GM19324 (cell line): ENCODE measurements at regions not wholly inside any gene's neighbourhood (a gene's known extent, or its start where the extent isn't known, plus 50 kb on each side); places are given as distances from the start of the nearest gene placed in this dataset.

Source experiments
- ATAC-seq: cut with Tn5 transposase; IDR thresholded peaks from one replicate; pipeline ENCODE4 v1.9.1; 2021; ENCODE audit warnings: mild to moderate bottlenecking, moderate library complexity; ENCODE audit not compliant: unreplicated experiment, low FRiP score

DNA sequence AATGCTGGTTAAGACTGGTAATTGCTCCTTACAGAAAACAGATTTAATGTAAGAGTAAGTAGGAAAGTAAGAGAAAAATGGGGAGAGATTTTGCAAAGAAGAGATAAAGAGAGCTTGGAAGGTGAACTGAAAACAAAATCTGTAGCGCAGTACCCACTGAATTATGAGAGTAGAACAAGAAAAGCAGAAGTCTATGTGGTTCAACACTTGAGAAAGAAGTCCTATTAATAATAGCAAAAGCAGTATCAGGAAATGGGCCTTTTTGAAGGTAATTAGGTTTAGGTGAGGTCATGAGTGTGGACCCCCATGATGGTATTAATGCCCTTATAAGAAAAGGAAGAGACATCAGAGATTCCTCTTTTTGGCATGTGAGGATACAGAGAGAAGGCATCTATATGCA is 460.6 kb downstream of the CETN3 start:
- ATAC-seq: no peak

DNA sequence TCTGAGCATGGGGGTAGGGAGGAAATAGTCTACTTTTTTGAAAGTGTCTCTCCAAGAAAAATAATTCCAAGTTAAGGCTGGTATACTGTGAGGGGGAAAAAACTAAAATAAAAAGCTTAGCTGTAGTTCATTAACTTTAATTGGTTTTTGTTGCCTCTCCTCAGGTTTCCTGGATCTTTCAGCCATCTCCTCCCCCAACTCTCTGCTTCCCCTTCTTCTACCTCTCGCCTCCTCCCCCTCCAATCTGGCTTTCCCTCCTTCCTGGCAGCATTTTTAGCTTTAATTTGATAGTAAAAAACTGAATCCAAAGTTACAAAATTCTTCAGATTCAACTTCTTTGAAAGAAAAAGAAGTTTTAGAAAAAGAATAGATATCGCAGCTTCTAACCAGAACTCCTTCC is 462.6 kb downstream of the CETN3 start:
- no peak for ATAC-seq

DNA sequence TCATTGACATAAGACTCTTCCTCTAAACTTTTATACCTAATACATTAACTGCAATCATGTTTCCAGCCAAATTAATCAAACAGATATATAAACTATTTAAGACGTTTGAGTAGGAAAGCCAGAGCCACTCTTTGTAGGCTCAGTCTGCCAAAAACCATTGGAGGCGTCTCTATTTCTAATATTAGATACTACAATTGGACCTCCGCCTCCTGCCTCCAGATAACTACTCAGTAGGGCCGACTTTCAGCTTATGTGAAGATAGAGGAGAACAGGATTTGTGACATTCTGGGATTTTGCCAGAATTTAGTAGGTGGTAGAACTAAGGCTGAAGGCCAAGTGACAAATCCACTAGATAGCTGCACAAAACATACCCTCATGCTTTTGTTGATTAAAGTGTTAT is 463.0 kb downstream of the CETN3 start:
- no peak for ATAC-seq

DNA sequence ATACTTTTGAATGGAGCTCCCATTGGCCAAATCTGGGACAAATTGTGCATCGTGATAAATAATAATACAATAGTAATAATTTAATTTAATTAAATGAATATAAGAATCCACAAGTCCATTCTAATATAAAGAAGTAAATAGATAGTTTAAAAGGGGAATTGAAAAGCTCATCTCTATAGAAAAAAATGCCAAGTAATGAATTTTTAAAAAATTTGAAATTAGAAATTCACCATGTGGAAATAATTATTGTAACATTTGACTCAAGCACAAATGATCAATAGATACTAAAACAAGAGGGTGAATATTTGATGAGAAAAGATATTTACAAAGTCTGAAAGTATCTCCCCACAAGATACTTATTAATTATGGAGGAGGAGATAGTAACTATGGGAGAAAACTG is 467.4 kb downstream of the CETN3 start:
- ATAC-seq: no peak

DNA sequence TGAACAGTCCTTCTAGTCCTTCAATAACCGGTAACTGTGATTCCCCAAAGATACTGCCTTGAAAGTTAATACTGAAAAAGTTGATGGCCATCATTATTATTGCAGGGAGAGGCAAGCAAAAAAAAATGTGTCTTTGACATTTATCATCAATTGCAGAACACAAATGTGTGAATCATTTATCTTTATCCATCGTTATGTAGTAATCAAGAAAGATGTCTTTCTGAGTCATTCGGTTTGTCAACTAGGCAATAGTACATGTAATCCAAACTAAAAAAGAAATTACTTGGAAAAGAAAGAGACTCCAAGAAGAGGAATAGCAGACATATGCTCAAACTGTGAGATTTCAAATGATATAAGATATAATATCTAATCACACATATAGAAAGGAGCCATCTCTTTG is 473.0 kb downstream of the CETN3 start:
- no peak for ATAC-seq

DNA sequence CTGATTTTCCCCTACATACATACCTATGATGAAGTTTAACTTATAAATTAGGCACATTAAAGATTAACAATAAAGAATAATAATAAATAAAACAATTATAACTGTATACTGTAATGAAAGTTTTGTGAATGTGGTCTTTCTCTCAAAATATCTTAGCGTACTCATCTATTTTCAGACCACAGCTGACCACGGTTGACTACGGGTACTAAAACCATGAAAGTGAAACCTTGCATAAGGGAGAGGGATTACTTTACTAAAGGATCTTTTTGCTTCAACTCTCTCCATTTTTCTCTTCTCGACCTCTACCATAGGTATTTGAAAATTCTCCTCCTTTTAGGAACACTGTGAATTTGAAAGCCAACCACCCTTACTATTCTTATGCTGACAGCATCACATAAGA is 475.5 kb downstream of the CETN3 start:
- ATAC-seq: no peak

DNA sequence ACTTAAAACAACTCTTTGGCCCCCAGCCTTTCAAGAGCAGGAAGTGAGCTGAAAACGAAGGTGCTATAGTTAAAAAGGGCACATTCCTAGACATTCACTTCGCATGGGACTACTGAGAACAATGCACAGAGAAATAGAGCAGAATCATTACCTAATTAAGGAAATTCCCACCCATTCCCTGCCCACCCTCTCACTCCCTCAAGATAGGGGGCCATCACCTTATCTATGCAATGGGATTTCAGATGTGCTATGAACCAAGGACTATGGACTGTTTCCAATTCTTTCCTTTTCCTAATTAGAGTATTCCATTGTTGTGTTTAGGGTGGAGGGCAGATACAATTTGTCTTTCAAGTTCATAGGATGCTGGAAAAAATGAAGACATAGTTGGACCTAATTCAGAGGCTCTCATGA is 476.8 kb downstream of the CETN3 start:
- ATAC-seq: no peak

DNA sequence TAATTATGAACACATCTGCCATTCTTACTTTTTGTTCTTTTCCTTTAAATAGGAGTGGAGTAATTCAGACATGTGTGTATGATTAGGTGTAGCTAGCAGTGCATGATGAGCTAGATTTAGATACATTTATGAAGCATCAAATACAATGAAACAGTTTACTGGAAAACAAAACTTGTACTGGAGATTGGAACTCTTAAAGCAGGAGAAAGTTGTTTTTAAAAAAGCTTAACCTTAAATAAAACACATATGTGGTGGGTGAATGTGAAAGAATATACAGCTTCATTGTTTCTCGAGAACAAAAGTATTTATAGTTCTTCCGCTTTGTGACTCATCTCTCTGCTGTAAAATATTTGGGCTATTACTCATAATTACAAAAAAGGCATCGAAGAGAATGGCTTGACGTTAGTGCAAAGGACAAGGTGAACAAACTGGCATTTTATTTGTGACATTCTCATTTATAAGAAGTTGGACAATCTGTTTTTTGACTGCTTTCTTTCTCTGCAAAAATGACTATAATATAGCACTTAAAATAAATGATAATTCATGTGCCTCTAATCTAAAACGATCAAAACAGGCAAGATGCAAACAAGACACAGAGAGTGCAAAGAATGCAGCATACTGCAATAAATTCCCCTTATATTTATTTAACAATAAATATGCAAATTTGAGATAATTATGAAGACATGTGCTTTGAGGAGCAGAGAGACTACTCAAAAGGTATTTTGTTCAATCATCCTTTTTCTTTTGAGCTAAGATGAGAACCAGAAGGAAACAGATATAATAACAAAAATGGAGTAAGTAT is 478.8 kb downstream of the CETN3 start:
- ATAC-seq: no peak

DNA sequence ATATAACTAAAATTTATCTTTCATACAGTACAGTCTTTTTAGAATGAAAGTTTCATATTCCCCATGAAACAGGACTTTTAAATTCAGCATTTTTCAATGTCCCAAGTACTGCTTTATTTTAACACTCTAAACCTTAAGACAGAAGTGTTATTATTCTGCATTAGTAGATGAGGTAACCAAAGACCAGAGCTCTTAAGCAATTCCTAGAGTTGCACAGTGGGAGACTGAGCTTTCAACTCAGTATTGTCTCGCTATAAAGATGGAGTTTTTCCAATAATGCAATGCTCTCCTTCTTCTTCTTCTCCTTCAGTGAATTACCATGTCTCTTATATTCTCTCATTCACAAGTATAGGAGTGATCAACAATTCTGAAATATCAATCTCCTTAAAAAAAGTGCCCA is 479.7 kb downstream of the CETN3 start:
- ATAC-seq: no peak

DNA sequence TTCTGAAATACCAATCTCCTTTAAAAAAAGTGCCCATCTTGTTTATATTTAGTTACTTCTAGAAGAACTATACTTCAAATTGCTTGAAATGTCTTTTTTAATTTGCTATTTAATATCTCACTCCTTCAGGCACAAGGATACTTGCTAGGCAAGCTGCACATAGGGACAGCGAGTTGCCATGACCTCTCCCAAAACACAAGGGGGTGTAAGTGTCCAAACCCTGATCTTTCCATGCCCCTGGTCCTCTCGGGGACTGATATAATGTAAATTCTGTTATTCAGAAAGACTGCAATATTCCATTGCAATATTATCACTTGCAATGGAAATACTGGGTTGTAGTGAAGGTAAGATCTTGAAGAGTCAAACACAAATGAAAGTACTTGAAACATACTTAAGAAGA is 480.4 kb downstream of the CETN3 start:
- ATAC-seq: no peak

DNA sequence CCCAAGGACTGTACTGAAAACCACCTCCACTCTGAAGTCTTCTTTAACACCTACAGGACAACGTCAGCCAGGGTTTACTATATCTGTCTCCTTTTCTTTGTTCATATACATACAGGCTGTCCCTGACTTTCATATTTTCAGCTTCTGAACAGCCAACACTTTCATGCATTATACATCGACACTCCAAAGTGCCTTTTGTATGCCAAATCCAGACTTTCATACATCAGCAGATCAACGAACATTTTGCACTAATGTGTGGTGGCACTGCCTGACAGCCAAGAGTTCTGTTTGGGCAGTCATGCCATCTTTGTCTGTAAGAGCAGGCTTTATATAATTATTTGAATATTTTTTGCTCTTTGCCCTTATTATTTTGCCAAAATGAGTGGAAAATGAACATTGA is 487.4 kb downstream of the CETN3 start:
- ATAC-seq: no peak

DNA sequence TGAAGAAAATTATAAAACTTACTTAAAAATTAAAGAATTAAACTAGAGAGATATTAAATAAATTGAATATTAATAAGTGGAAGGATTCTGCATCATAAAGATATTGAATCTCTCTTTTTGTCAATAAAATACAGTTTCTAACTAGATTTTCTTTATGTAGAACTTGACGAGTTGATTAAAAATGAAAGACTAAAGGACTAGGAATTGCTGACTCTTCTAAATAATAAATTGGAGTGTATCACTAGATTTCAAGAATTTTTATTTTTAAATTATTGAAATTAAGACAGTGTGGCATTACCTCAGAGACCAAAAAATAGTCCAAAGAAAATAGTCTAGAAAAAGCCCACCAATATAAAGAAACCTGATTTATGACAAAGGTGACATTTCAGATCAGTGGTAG is 492.4 kb downstream of the CETN3 start:
- no peak for ATAC-seq

DNA sequence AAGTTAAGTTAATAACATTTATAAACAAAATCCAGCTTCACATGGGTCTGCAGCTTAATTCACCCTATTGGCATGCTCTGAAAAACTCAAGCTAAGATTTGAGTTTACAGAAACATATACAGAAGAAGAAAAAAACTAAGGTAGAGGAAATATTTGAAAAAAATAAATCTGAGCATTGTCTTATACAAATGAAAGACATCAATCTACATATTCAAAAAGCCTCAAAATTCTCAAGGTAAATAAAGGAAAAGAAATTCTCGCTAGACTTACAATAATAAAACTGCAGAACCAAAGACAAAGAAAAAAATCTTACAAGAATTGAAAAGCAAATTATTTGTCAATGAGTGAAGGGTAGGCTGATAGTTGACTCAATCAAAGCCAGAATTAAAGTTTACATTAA is 493.4 kb downstream of the CETN3 start:
- no peak for ATAC-seq

DNA sequence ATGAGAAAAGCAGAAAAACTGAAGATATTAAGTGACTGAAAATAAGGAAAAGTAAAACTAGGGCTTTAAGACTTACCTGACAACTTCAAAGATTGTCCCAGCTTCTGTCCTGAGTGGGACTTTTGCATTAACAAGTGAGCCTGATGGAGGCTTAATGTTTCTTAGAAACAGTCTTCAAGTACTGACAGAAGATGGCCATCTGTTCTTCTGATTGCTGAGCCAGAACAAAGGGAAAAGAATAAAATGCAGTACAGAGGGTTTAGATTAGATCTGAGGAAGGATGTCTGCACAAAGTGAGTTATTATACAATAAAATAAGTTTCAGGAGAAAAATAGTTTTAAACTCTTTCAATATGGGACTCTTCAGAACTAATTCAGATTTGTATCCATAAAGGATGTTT is 500.7 kb downstream of the CETN3 start:
- no peak for ATAC-seq

DNA sequence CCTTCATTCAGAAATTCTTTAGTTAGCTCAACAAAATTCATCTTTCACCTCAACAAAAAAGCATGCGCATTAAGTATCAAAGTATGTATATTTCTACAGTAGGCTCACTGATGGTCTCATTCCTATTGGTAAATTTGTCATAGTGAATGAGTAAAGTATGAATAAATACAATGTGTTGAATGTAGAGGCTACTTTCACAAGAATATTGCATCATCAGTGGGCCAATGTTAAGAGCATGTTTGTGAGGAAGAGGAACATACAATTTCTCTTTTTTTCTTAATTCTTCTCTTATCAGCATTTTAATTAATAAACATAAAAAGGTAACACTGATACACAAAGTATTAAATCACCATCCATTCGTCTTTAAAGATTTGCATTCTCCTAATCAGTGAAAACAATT is 505.1 kb downstream of the CETN3 start:
- no peak for ATAC-seq

DNA sequence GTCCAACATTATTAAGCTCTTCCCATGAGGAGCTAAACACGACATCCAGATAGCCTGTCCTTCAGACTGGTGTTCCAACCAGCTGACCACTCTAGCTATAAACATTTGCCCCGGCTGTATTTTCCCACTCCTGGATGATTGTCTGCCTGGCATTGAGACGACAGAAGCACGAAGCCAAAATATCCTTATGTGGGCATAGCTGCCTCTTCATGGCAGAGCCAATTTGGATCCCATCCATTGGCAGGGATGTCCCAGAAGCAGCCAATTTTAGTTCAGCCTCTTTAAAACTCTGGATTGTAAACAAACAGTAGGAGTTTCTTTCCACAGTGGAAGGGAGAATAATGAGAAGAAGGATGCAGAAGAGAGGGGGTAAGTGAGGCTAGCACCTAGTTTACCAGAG is 507.6 kb downstream of the CETN3 start:
- ATAC-seq: no peak

DNA sequence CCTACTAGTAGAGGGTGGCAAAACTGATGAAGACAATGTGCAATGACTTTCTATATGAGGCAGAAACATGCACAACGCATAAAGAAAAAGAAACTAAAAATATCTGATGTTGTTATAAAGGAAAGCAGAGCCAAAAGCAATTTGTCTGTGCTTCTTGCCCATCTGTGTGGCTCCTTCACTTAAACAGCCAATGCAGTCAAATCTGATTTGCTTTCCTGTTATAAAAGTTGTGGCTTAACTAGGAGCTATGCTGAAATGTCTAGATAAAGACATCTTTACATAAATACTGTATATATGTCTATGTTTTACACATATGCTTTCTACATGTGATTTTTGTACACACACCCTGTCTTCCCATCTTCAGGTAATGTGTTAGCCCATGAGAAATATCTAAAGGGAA is 508.2 kb downstream of the CETN3 start:
- ATAC-seq: no peak

DNA sequence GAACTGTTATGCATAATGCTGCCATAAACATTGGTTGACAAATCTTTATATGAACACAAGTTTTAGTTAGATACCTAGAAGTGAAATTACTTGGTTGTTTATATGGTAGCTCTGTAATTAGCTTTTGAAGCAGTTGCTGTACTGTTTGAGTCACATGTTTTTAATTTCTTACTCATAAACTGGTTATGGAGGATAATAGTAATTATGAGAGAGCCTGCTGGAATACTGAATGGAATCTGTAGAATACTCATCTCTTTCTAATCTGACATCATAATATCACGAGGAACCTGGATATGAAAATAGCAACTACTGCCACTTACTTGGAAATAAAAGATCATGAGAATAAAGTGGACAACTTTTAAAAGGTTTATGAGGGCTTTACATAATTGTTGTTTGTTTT is 509.2 kb downstream of the CETN3 start:
- no peak for ATAC-seq

DNA sequence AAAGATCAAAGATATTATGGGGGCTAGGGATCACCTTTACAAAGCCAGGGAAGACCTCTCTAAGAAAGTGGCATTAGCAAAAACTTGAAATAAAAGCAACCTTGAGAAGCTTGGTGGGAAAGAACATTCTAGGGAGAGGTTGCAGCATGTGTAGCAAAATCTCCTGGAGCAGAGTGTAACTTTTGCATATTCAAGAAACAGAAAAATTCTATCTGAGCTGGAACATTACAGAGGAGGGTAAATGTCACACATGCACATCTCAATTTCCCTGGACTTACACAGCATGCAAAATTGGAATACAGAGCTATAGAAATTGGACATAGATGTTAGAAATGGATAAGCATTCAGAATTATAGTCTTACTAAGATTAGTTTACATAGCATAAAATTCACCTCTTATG is 510.0 kb downstream of the CETN3 start:
- ATAC-seq: no peak

DNA sequence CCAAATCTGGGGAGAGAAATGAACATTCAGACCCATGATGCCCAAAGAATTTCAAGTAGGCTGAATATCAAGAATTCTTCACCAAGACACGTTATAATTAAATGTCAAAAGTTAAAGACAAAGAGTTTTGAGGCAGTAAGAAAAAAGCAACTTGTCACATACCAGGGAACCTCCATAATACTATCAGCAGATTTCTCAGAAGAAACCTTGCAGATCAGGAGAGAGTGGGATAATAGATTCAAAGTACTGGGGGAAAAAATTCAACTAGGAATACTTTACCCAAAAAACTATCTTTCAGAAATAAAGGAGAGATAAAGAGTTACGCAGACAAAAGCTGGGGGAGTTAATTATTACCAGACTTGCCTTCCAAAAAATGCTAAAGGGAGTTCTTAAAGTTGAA is 516.0 kb downstream of the CETN3 start:
- ATAC-seq: no peak

DNA sequence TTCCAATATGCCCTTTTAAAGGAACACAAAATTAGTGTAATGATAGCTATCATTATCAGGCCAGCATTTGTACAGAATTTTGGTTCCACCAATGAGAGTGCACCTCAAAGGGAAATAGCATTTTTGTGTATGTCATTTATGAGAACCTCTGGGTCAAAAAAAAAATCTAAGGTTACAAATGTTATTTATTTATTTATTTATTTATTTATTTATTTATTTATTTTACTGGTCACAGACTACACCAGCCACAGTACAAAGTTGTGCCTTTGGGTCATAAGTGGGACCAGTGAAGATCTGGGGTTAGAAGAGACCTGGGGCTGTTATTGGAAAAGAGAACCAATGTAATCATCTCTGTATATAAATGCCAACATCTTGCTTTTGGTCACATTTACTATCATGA is 523.9 kb downstream of the CETN3 start:
- no peak for ATAC-seq

DNA sequence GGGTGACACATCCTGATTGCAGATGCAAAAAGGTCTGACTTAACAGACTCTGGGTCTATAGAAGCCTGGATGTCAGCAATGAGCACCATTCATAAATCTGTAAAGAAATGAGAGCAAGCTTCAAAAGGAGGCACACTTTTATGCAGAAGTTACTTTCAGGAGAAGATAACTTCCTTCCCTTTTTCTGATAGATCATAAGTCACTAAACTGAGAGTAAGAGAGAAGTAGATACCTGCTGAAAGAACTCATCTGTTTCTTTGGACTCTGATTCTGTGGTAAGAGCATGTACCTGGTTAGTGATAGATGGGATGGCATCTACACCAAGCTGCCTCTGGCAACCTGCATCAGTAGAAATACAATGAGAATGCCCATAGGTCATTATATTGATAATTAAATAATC is 525.6 kb downstream of the CETN3 start:
- ATAC-seq: no peak
